VCaP (cell line): ENCODE measurements at regions not wholly inside any gene's neighbourhood (a gene's known extent, or its start where the extent isn't known, plus 50 kb on each side); places are given as distances from the start of the nearest gene placed in this dataset.

Experiments used
- H3K27ac ChIP-seq: fragments of 450-650 bp; 2 replicates; pipeline ENCODE4 v1.5.1; 2017
- TF ChIP-seq, protein P1 (sequence below): fragments of 450-650 bp; conservative IDR thresholded peaks from 2 replicates; pipeline ENCODE4 v1.5.1; 2017; ENCODE audit warnings: mild to moderate bottlenecking, moderate library complexity

DNA sequence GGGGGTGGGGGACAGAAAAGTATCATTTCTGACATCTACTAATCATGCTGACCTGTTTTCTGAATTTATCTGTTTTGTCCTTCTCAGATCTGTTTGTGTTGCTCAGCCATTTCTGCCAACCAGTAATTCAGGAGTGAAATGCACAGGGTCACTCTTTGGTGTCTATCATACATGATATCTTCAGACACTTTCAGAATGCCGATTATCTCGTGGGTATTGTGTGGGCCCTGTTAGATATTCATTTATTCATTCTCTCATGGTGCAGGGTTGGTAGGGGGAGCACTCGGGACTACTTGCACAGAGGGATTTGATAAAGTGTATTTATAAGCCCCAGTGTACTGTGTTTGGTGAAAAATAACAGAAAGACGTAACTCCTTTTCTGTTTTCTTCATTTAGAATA is 101.2 kb upstream of the CITED2 start:
- TF ChIP-seq, protein P1, sequence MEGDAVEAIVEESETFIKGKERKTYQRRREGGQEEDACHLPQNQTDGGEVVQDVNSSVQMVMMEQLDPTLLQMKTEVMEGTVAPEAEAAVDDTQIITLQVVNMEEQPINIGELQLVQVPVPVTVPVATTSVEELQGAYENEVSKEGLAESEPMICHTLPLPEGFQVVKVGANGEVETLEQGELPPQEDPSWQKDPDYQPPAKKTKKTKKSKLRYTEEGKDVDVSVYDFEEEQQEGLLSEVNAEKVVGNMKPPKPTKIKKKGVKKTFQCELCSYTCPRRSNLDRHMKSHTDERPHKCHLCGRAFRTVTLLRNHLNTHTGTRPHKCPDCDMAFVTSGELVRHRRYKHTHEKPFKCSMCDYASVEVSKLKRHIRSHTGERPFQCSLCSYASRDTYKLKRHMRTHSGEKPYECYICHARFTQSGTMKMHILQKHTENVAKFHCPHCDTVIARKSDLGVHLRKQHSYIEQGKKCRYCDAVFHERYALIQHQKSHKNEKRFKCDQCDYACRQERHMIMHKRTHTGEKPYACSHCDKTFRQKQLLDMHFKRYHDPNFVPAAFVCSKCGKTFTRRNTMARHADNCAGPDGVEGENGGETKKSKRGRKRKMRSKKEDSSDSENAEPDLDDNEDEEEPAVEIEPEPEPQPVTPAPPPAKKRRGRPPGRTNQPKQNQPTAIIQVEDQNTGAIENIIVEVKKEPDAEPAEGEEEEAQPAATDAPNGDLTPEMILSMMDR: no peak
- H3K27ac ChIP-seq: no peak overlapping the region

DNA sequence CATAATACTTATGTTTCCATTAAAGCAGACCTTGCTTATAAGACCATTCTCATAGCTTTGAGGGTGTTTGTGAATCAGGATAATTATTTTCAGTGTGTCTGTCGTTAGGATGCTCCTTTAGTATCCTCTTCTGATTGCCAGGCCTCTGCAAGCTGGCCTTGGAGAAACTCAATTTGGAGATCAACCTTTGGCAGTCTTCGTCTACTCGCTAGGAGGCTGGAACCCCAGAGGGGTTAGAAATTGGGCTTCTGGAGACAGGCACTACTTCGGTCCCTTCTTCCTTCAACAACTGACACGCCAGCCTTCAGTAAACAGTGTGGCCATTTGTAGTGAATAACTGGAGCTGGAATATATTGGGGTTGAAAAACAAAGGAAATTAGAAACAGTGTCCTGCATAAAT is 100.8 kb upstream of the CITED2 start:
- TF ChIP-seq, protein P1: no peak
- no peak overlapping the region for H3K27ac ChIP-seq

DNA sequence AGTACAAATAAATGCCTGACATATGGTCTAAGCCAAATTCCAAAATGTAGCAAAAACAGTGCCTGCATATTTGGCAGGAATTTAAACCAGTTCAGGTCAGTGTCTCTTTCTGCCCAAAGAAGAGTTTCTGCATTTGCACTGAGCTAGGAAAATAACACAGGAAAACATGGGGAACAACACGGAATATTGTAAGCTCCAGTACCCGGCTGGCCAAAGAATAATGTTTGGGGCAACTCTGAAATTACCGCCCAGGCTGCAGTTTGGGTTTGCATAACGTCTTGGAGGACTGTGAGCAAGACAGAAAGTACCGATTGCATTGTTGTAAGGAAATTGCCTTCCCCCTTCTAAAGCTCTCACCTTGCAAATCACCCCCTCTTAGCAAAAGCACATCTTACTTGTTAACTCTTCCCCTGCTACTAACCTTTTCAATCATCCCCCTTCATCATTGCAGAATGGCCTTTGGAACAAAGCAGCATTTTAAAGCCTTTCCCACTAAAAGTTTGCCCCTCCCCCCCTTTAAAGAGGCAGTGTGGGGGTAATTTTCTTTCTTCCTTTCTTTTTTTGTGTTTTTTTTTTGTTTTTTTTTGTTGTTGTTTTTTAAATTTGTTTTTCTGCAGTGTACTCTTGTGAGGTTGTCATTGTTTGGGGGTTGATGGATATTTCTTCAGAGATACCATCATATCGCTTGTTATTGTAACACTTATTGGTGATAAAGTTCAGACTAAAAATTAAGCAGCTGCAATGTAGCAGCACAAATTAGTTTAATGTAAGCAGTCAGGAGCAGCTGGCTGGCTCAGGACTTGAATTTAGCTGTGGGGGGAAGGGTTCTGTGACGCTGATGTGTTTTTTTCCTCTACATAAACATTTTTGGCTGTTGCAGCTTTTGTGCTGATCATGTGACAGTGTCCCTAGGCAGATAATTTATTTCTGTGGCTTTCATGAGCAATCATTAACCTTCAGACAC is 100.0 kb upstream of the CITED2 start:
- TF ChIP-seq, protein P1: no peak
- no peak overlapping the region for H3K27ac ChIP-seq

DNA sequence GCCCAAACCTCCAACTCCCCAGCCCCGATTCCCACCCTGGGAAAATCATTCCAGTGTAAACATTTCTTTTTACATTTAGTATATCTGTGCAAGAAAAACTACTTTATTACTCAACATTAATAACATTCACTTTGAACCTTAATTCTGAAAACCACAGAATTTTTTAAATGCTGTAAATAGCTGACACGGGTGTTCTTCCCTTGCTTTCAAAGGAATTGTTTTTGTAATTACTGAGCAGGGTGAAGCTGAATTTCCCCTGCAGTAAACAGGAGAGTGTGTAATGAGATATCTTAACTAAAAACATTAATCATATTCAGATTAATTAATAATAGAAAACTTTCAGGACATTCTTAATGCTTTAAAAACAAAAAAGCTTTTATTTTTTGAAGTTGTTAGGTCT is 99.3 kb upstream of the CITED2 start:
- H3K27ac ChIP-seq: no peak overlapping the region
- TF ChIP-seq, protein P1: no peak

DNA sequence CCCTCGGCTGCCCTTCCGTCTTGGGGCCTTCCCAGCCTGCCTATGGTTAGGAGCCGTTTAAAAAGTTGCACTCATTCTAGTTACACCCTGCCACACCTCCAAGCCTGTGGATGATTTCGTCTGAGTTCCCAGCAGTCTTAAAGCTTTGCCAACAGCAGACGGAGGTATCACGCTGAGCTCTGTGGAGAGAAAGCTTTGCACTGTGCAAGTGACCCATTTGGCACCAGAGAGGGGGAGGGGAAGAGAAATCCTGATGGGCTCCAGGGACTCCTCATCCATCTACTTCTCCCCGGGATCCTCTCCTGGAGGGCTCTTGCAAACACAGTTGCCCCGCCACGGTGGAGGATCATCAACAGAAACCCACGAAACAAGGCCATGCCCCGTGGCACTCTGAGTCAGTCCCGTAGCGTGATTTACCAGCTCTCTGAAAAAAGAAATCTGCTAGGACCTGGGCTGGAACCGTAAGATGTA is 98.8 kb upstream of the CITED2 start:
- H3K27ac ChIP-seq: no peak overlapping the region
- TF ChIP-seq, protein P1: no peak

DNA sequence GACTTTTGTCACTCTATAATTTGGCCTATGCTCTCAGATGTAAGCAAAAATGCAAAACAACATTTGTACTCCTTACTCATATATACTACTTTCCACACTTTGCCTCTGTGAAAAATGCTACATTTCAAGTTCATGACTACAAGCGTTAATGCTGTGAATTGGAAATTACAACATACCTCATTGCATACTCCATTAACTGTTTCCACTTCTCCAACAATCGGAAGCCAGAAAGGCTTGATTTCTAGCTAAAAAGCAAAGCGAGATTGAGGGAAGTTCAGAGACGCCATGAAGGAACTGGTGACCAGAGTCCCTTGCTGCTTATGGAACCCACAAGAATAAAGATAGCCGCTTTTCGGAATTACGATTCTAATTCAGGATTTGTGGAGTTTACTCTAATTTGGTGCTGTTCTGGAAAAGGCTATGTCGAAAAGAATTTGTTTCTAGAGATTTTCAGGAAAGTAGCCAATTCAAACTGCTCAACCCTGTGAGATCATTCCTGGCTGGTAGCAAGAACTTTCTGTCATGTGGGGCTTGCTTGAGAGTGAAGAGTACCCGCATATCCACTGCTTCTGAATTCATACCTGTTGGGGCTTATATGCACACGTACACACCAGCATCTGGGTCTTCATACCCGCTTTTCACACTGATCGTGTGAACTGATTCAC is 98.0 kb upstream of the CITED2 start:
- TF ChIP-seq, protein P1: no peak
- no peak overlapping the region for H3K27ac ChIP-seq

DNA sequence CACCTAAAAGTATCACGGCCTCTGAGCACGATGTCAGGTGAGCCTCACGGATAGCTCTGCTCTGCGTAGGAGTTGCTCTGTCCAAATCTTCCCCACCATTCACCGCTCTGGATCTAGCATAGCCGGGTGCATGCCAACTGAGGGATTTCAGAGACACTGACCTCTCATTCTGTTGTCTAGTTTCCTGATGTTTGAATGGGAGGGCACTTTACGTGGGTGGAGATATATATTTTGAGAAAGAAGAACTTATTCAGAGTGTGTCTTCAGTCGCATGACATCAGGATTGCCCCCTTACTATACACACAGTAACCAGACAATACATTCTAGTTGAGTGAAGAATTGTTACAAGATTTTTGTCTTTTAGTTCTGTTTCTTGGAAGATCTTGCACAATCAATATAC is 96.5 kb upstream of the CITED2 start:
- TF ChIP-seq, protein P1: no peak
- H3K27ac ChIP-seq: no peak overlapping the region
